ENCODE measurements at regions not wholly inside any gene's neighbourhood (a gene's known extent, or its start where the extent isn't known, plus 50 kb on each side); places are given as distances from the start of the nearest gene placed in this dataset.

GRCh38 chr4:186915816-186916215 lies 192.2 kb upstream of the FAT1 start:
- no peak overlapping the region for H3K4me3 ChIP-seq (ENCODE audit: low read length in 2 of 2)
- no peak overlapping the region for H3K27ac ChIP-seq (ENCODE audit: low read length)
- H3K36me3 ChIP-seq (ENCODE audit: control insufficient read depth in 2 of 2, insufficient read depth in 2 of 2, low read length in 2 of 2) = no peaks in the 10 kb centered on the region
- no peaks in the 10 kb centered on the region for H3K27me3 ChIP-seq (ENCODE audit: control insufficient read depth in 1 of 2, insufficient read depth in 2 of 2, low read length in 2 of 2)
- H3K4me1 ChIP-seq (ENCODE audit: control insufficient read depth, insufficient read depth, low read length) = no peaks in the 10 kb centered on the region
- H3K9ac ChIP-seq (ENCODE audit: low read length in 2 of 2) = no peak overlapping the region
- no peaks in the 10 kb centered on the region for H3K9me3 ChIP-seq (ENCODE audit: control insufficient read depth in 2 of 2, low read length in 2 of 2)

DNA sequence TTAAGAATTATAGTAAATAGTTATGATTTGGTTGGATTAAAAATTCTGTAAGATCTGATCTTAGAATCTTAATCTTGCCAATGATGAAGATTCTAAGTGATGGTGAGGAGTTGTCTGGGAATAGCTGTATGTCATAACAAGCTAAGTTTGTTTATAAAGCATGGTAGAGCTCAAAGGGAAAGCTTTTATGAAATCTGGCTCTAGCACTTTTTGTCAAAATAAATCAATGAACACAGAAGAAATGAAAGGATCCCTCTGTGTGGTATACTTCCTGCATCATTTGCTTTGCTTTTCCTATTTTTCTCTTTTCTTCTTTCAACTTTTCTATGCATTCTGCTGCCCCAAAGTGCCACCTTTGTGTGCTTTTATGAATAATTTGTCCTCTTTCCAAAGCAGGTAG lies 193.5 kb upstream of the FAT1 start:
- no peaks in the 10 kb centered on the region for H3K27me3 ChIP-seq (ENCODE audit: control insufficient read depth in 1 of 2, insufficient read depth in 2 of 2, low read length in 2 of 2)
- H3K9ac ChIP-seq (ENCODE audit: low read length in 2 of 2) = no peak overlapping the region
- H3K27ac ChIP-seq (ENCODE audit: low read length) = no peak overlapping the region
- no peak overlapping the region for H3K4me3 ChIP-seq (ENCODE audit: low read length in 2 of 2)
- no peaks in the 10 kb centered on the region for H3K9me3 ChIP-seq (ENCODE audit: control insufficient read depth in 2 of 2, low read length in 2 of 2)
- H3K36me3 ChIP-seq (ENCODE audit: control insufficient read depth in 2 of 2, insufficient read depth in 2 of 2, low read length in 2 of 2) = no peaks in the 10 kb centered on the region
- no peaks in the 10 kb centered on the region for H3K4me1 ChIP-seq (ENCODE audit: control insufficient read depth, insufficient read depth, low read length)

DNA sequence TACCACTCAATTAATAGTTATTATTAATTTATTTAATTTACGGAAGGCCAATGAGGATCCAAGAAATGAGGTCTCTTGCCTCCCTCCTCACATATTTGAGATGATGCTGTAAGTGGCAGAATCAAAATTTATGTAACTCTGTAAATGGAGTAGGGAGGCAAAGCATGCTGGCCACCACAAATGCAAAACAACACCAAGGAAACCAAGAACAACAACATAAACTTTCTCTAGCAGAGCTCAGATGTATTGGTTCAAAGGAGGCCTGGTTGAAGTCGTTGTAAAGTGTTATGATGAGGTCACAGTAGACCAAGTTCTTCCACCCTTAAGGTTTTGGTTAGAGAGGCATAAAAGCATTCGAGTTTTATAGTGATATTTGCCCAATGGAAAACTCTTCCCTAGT lies 194.8 kb upstream of the FAT1 start:
- Histone ChIP-seq H3K27me3 (ENCODE audit: control insufficient read depth in 1 of 2, insufficient read depth in 2 of 2, low read length in 2 of 2) (no peaks in the 10 kb centered on the region), H3K9me3 (ENCODE audit: control insufficient read depth in 2 of 2, low read length in 2 of 2) (no peaks in the 10 kb centered on the region), H3K9ac (ENCODE audit: low read length in 2 of 2) (no peak overlapping the region), H3K36me3 (ENCODE audit: control insufficient read depth in 2 of 2, insufficient read depth in 2 of 2, low read length in 2 of 2) (no peaks in the 10 kb centered on the region), H3K27ac (ENCODE audit: low read length) (no peak overlapping the region), H3K4me3 (ENCODE audit: low read length in 2 of 2) (no peak overlapping the region), H3K4me1 (ENCODE audit: control insufficient read depth, insufficient read depth, low read length) (no peaks in the 10 kb centered on the region)

DNA sequence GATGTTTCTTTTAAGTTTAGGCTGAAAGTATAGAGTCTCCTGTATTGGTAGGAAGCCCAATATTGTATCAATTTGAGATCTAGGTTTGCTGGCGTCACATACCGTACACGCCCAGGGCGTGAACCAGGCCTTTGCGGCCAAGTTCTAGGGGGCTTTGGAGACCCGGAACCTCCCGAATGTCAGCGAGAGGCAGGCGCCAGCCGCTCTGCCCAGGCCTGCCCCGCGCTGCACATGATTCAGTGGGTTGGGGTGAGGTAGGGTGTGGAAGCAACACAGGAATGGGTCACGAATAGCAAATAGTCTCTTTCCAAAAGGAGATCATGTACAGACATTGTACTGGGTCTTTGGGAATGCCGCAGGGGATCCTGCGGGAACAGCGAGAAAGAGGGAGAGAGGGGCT lies 195.7 kb upstream of the FAT1 start:
- H3K4me1 ChIP-seq (ENCODE audit: control insufficient read depth, insufficient read depth, low read length) = no peaks in the 10 kb centered on the region

DNA sequence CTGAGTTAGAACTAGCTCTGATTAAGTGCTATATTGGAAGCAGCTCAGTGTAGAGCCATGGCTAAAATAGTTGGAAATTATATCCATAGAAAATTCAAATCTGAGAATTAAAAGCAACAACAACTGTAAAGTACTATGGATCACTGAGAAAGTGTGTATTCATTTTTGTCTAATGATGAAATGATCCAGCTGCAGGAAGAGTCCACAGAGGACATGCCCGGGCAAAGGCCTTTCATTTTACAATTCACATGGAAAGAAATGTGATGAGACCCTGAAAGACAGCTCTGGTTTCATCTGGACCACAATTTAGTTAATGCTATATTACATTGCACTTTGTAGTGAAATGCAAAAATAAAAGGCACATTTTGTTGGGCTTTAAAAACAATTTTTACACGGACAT lies 196.8 kb upstream of the FAT1 start:
- H3K9ac ChIP-seq (ENCODE audit: low read length in 2 of 2) = no peak overlapping the region
- no peak overlapping the region for H3K4me3 ChIP-seq (ENCODE audit: low read length in 2 of 2)
- no peak overlapping the region for H3K27ac ChIP-seq (ENCODE audit: low read length)
- no peaks in the 10 kb centered on the region for H3K27me3 ChIP-seq (ENCODE audit: control insufficient read depth in 1 of 2, insufficient read depth in 2 of 2, low read length in 2 of 2)
- no peaks in the 10 kb centered on the region for H3K36me3 ChIP-seq (ENCODE audit: control insufficient read depth in 2 of 2, insufficient read depth in 2 of 2, low read length in 2 of 2)
- no peaks in the 10 kb centered on the region for H3K4me1 ChIP-seq (ENCODE audit: control insufficient read depth, insufficient read depth, low read length)
- H3K9me3 ChIP-seq (ENCODE audit: control insufficient read depth in 2 of 2, low read length in 2 of 2) = no peaks in the 10 kb centered on the region

More for the DNA sequence above, 195.7 kb upstream of the FAT1 start:
- Histone ChIP-seq H3K9me3 (ENCODE audit: control insufficient read depth in 2 of 2, low read length in 2 of 2) (no peaks in the 10 kb centered on the region), H3K27me3 (ENCODE audit: control insufficient read depth in 1 of 2, insufficient read depth in 2 of 2, low read length in 2 of 2) (no peaks in the 10 kb centered on the region), H3K9ac (ENCODE audit: low read length in 2 of 2) (no peak overlapping the region), H3K27ac (ENCODE audit: low read length) (no peak overlapping the region), H3K4me3 (ENCODE audit: low read length in 2 of 2) (no peak overlapping the region), H3K36me3 (ENCODE audit: control insufficient read depth in 2 of 2, insufficient read depth in 2 of 2, low read length in 2 of 2) (no peaks in the 10 kb centered on the region)

DNA sequence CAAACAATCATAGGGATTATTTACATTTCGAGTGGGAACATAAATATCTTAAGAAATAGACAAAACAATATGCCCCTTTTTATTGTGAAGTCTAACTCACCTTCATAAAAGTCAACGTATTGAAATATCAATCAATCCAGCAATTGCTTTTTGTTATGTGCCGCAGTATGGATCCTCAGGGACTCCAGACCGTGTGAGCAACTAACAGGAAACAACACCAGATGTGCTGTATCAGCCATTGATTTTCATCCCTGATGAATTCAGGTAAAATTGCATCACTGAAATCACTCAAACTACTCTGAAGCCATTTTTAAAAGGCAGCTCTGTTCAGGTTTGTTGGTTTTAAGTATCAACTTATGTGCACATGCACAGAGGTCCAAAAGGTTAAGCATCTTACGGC lies 197.3 kb upstream of the FAT1 start:
- Histone ChIP-seq H3K9me3 (ENCODE audit: control insufficient read depth in 2 of 2, low read length in 2 of 2) (no peaks in the 10 kb centered on the region), H3K27ac (ENCODE audit: low read length) (no peak overlapping the region), H3K36me3 (ENCODE audit: control insufficient read depth in 2 of 2, insufficient read depth in 2 of 2, low read length in 2 of 2) (no peaks in the 10 kb centered on the region), H3K4me1 (ENCODE audit: control insufficient read depth, insufficient read depth, low read length) (no peaks in the 10 kb centered on the region), H3K27me3 (ENCODE audit: control insufficient read depth in 1 of 2, insufficient read depth in 2 of 2, low read length in 2 of 2) (no peaks in the 10 kb centered on the region), H3K9ac (ENCODE audit: low read length in 2 of 2) (no peak overlapping the region), H3K4me3 (ENCODE audit: low read length in 2 of 2) (no peak overlapping the region)

DNA sequence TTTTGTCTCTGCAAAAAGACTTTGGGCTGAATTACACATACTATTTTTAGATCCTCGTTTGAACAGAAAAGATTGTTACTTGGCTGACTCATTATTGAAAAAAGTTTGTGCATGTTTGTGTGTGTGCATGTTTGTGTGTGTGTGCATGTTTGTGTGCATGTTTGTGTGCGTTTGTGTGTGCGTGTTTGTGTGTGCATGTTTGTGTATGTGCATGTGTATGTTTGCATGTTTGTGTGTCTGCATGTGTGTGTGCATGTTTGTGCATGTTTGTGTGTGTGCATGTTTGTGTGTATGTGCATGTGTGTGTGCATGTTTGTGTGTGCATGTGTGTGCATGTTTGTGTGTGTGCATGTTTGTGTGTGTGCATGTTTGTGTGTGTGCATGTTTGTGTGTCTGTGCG lies 201.1 kb upstream of the FAT1 start:
- Histone ChIP-seq H3K36me3 (ENCODE audit: control insufficient read depth in 2 of 2, insufficient read depth in 2 of 2, low read length in 2 of 2) (no peaks in the 10 kb centered on the region), H3K27ac (ENCODE audit: low read length) (no peak overlapping the region), H3K9me3 (ENCODE audit: control insufficient read depth in 2 of 2, low read length in 2 of 2) (no peaks in the 10 kb centered on the region), H3K4me3 (ENCODE audit: low read length in 2 of 2) (no peak overlapping the region), H3K9ac (ENCODE audit: low read length in 2 of 2) (no peak overlapping the region), H3K27me3 (ENCODE audit: control insufficient read depth in 1 of 2, insufficient read depth in 2 of 2, low read length in 2 of 2) (no peaks in the 10 kb centered on the region), H3K4me1 (ENCODE audit: control insufficient read depth, insufficient read depth, low read length) (no peaks in the 10 kb centered on the region)

- Histone ChIP-seq H3K9ac (ENCODE audit: low read length in 2 of 2) (no peak overlapping the region), H3K36me3 (ENCODE audit: control insufficient read depth in 2 of 2, insufficient read depth in 2 of 2, low read length in 2 of 2) (no peaks in the 10 kb centered on the region), H3K4me1 (ENCODE audit: control insufficient read depth, insufficient read depth, low read length) (no peaks in the 10 kb centered on the region), H3K27ac (ENCODE audit: low read length) (no peak overlapping the region), H3K4me3 (ENCODE audit: low read length in 2 of 2) (no peak overlapping the region), H3K9me3 (ENCODE audit: control insufficient read depth in 2 of 2, low read length in 2 of 2) (no peaks in the 10 kb centered on the region), H3K27me3 (ENCODE audit: control insufficient read depth in 1 of 2, insufficient read depth in 2 of 2, low read length in 2 of 2) (no peaks in the 10 kb centered on the region)
Observed at GRCh38 chr4:186927624-186928023, 204.0 kb upstream of the FAT1 start.

DNA sequence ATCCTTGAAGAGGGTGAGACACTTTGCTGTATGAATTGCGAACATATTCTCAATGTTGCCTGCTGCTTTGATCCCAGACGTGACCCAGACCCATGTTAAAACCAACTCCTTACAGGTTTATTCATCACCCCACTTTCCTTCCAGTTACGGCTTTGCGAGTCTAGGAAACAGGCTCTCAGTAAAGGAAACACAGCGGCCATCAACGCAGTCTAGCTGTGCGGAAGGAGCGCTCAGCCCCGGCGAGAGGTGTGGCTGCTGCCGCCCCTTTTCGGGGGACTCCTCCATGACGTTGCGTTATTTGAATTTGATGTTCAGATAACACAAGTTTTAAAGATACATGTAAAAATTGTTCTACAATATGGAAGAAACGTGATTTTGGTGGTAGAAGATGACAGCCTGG lies 206.4 kb upstream of the FAT1 start:
- H3K27me3 ChIP-seq (ENCODE audit: control insufficient read depth in 1 of 2, insufficient read depth in 2 of 2, low read length in 2 of 2) = no peaks in the 10 kb centered on the region
- H3K36me3 ChIP-seq (ENCODE audit: control insufficient read depth in 2 of 2, insufficient read depth in 2 of 2, low read length in 2 of 2) = no peaks in the 10 kb centered on the region
- H3K4me1 ChIP-seq (ENCODE audit: control insufficient read depth, insufficient read depth, low read length) = no peaks in the 10 kb centered on the region
- no peak overlapping the region for H3K4me3 ChIP-seq (ENCODE audit: low read length in 2 of 2)
- no peak overlapping the region for H3K27ac ChIP-seq (ENCODE audit: low read length)
- no peaks in the 10 kb centered on the region for H3K9me3 ChIP-seq (ENCODE audit: control insufficient read depth in 2 of 2, low read length in 2 of 2)
- no peak overlapping the region for H3K9ac ChIP-seq (ENCODE audit: low read length in 2 of 2)

DNA sequence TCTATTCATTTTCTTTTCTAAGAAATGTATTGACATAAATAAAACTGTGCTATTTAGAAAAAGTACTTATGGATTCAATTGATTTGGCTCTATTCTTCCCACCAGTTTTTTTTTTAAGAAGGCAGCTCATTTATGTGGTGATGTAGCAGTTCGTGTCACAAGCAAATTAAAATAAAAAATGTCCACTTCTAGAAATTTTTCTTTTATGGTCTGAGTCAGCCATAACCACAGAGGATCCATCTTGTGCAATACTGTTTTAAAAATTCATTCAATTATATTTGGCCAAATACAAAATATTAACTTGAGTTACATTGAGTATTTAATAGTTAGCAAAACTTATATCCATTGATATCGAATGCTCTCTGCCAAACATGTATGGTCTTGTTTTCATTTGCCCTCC lies 207.9 kb upstream of the FAT1 start:
- Histone ChIP-seq H3K4me3 (ENCODE audit: low read length in 2 of 2) (no peak overlapping the region), H3K9ac (ENCODE audit: low read length in 2 of 2) (no peak overlapping the region), H3K27ac (ENCODE audit: low read length) (no peak overlapping the region), H3K9me3 (ENCODE audit: control insufficient read depth in 2 of 2, low read length in 2 of 2) (no peaks in the 10 kb centered on the region), H3K36me3 (ENCODE audit: control insufficient read depth in 2 of 2, insufficient read depth in 2 of 2, low read length in 2 of 2) (no peaks in the 10 kb centered on the region), H3K4me1 (ENCODE audit: control insufficient read depth, insufficient read depth, low read length) (peaks cover 3% of the 10 kb centered on the region), H3K27me3 (ENCODE audit: control insufficient read depth in 1 of 2, insufficient read depth in 2 of 2, low read length in 2 of 2) (no peaks in the 10 kb centered on the region)

- H3K27ac ChIP-seq (ENCODE audit: low read length) = no peak overlapping the region
- H3K9ac ChIP-seq (ENCODE audit: low read length in 2 of 2) = no peak overlapping the region
- no peak overlapping the region for H3K4me3 ChIP-seq (ENCODE audit: low read length in 2 of 2)
Observed at GRCh38 chr4:186932196-186932595, 208.5 kb upstream of the FAT1 start.

More at GRCh38 chr4:186932196-186932595, 208.5 kb upstream of the FAT1 start:
- Histone ChIP-seq H3K27me3 (ENCODE audit: control insufficient read depth in 1 of 2, insufficient read depth in 2 of 2, low read length in 2 of 2) (no peaks in the 10 kb centered on the region), H3K36me3 (ENCODE audit: control insufficient read depth in 2 of 2, insufficient read depth in 2 of 2, low read length in 2 of 2) (no peaks in the 10 kb centered on the region), H3K9me3 (ENCODE audit: control insufficient read depth in 2 of 2, low read length in 2 of 2) (no peaks in the 10 kb centered on the region), H3K4me1 (ENCODE audit: control insufficient read depth, insufficient read depth, low read length) (peaks cover 3% of the 10 kb centered on the region)
